ENCODE measurements at regions not wholly inside any gene's neighbourhood (a gene's known extent, or its start where the extent isn't known, plus 50 kb on each side); places are given as distances from the start of the nearest gene placed in this dataset.

- POLR2A ChIA-PET (ENCODE audit: unreplicated experiment): no interaction called here
- dilution Hi-C loops (cut with HindIII; ENCODE audit: low sequenced_read_pairs, unreplicated experiment): no loop called here
Observed at GRCh38 chr7:118306771-118307170, 82.3 kb downstream of the ANKRD7 start.

More at GRCh38 chr7:118306771-118307170, 82.3 kb downstream of the ANKRD7 start:
- H4K20me1 ChIP-seq (ENCODE audit: insufficient read depth, low read length): no peaks in the 10 kb centered on the region
- CTCF ChIA-PET: interaction anchor here (1.1 kb wide), 1 partner anchor 8 kb away, joined by 4 read pairs; no protein-coding TSS in a partner anchor
- H2AFZ ChIP-seq (replicated peaks; ENCODE audit: low read length, poor library complexity): no peak overlapping the region
- no peak overlapping the region for H2BK5ac ChIP-seq (ENCODE audit: low read depth, low read length, poor library complexity, severe bottlenecking)
- H2BK20ac ChIP-seq (ENCODE audit: low read depth, low read length): no peak overlapping the region
- H3K9ac ChIP-seq (ENCODE audit: low read depth, low read length): no peak overlapping the region
- no peaks in the 10 kb centered on the region for H3K79me1 ChIP-seq (ENCODE audit: low read depth in 1 of 2, low read length in 2 of 2)
- no peak overlapping the region for H2AK9ac ChIP-seq (replicated peaks; ENCODE audit: low read depth, low read length, poor library complexity)
- no peak overlapping the region for H2BK15ac ChIP-seq (ENCODE audit: low read depth, low read length)
- BruUV-seq (replicated peaks): no TSS peak
- H4K5ac ChIP-seq (ENCODE audit: low read depth, low read length): no peak overlapping the region
- 20% methylated on average over 1 of the region's 2 CpGs; no CpG with 5 or more reads in 1 of the 2 experiments for WGBS, 2 experiments (ENCODE audit: extremely low coverage in 2 of 2, insufficient read length in 1 of 2)
- no peak overlapping the region for H4K8ac ChIP-seq (ENCODE audit: low read depth in 2 of 2, low read length in 2 of 2)
- no peak overlapping the region for H3K4me3 ChIP-seq (ENCODE audit: insufficient read depth, low read depth, low read length)
- peaks cover 1% of the 10 kb centered on the region; the same call in 1 of the 2 replicates for H3K9me3 ChIP-seq (ENCODE audit: control insufficient read depth, insufficient read depth, low read length)
- intact Hi-C loops (cut with micrococcal nuclease) (no loop called here), in situ Hi-C loops (cut with MboI; ENCODE audit: low sequenced_read_pairs) (no loop called here)
- H3K18ac ChIP-seq (ENCODE audit: low read depth, low read length): no peak overlapping the region
- no peaks in the 10 kb centered on the region for H3K27me3 ChIP-seq (ENCODE audit: control insufficient read depth, insufficient read depth, low read length)
- H3K9me1 ChIP-seq (ENCODE audit: insufficient read depth, low read length): no peaks in the 10 kb centered on the region
- DNase-seq (no peak), ATAC-seq (ENCODE audit: low read depth) (no peak)
- H3K56ac ChIP-seq (ENCODE audit: extremely low read depth, insufficient read depth, low read length): no peak overlapping the region
- TF ChIP-seq NFE2L2 (IDR thresholded peaks at IDR 0.05; ENCODE audit: low read depth, low read length): no peak
- no peak for TF ChIP-seq FOS (IDR thresholded peaks at IDR 0.05; ENCODE audit: low read depth, low read length)
- TF ChIP-seq, protein P1, sequence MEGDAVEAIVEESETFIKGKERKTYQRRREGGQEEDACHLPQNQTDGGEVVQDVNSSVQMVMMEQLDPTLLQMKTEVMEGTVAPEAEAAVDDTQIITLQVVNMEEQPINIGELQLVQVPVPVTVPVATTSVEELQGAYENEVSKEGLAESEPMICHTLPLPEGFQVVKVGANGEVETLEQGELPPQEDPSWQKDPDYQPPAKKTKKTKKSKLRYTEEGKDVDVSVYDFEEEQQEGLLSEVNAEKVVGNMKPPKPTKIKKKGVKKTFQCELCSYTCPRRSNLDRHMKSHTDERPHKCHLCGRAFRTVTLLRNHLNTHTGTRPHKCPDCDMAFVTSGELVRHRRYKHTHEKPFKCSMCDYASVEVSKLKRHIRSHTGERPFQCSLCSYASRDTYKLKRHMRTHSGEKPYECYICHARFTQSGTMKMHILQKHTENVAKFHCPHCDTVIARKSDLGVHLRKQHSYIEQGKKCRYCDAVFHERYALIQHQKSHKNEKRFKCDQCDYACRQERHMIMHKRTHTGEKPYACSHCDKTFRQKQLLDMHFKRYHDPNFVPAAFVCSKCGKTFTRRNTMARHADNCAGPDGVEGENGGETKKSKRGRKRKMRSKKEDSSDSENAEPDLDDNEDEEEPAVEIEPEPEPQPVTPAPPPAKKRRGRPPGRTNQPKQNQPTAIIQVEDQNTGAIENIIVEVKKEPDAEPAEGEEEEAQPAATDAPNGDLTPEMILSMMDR (conservative IDR thresholded peaks at IDR 0.05; ENCODE audit: low read depth, low read length): no peak
- no peak for TF ChIP-seq RFX5 (IDR thresholded peaks at IDR 0.05; ENCODE audit: low read depth, low read length)
- TF ChIP-seq, protein P2, sequence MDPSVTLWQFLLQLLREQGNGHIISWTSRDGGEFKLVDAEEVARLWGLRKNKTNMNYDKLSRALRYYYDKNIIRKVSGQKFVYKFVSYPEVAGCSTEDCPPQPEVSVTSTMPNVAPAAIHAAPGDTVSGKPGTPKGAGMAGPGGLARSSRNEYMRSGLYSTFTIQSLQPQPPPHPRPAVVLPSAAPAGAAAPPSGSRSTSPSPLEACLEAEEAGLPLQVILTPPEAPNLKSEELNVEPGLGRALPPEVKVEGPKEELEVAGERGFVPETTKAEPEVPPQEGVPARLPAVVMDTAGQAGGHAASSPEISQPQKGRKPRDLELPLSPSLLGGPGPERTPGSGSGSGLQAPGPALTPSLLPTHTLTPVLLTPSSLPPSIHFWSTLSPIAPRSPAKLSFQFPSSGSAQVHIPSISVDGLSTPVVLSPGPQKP (IDR thresholded peaks at IDR 0.05; ENCODE audit: borderline replicate concordance, low read depth, low read length): no peak
- TF ChIP-seq CEBPB (IDR thresholded peaks at IDR 0.05; ENCODE audit: low read depth, low read length): no peak
- TF ChIP-seq BHLHE40 (IDR thresholded peaks at IDR 0.05; ENCODE audit: low read depth, low read length): no peak
- TF ChIP-seq POLR2A (IDR thresholded peaks at IDR 0.05; ENCODE audit: low read depth, low read length): no peak
- H3K36me3 ChIP-seq (ENCODE audit: control insufficient read depth, insufficient read depth, low read length): no peaks in the 10 kb centered on the region
- H3K4me2 ChIP-seq (ENCODE audit: low read depth, low read length): no peak overlapping the region
- no peak overlapping the region for H3K23ac ChIP-seq (ENCODE audit: low read depth, low read length)
- no peak overlapping the region for H2AK5ac ChIP-seq (ENCODE audit: low read depth, low read length)
- no peak overlapping the region for H2BK120ac ChIP-seq (ENCODE audit: low read depth, low read length)
- H3K27ac ChIP-seq (ENCODE audit: insufficient read depth, low read length): no peak overlapping the region
- no peak overlapping the region for H3K4ac ChIP-seq (ENCODE audit: low read depth, low read length)
- no peak overlapping the region for H3K14ac ChIP-seq (replicated peaks; ENCODE audit: low read depth, low read length)
- H4K91ac ChIP-seq (ENCODE audit: insufficient read depth, low read depth, low read length): no peak overlapping the region
- H3K4me1 ChIP-seq (ENCODE audit: control insufficient read depth, insufficient read depth, low read length): no peaks in the 10 kb centered on the region

Measured in IMR-90 (cell line).